ENCODE measurements at regions not wholly inside any gene's neighbourhood (a gene's known extent, or its start where the extent isn't known, plus 50 kb on each side); places are given as distances from the start of the nearest gene placed in this dataset.
"Not testable (repeated sequence)": the region's sequence is repeated elsewhere in the genome, so short reads cannot be mapped to it uniquely, and the experiment has no call there.

- DNase-seq (ENCODE audit: low read depth in 4 of 4, low spot score in 3 of 4) = no peak
Measured at GRCh38 chr17:71527311-71527710, 593.5 kb upstream of the SOX9 start.

DNA sequence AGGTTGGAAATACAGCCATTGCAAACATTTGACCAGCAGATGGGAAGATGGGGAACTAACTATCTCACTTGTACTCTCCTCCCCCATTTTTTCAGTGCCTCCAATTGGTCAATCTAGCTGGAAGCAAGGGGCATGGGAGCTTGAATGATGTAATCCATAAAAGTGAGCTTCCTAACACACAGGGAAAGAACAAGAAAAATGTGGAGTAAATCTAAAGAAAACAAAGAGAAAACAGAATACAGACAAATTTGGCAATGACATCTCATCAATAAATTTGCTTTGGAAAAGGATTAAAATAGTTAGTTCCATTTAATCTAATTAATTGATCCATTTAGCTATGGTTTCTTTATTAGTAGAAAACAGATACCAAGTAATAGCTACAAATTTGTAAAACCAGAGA, 592.6 kb upstream of the SOX9 start:
- no peak for DNase-seq (ENCODE audit: low read depth in 4 of 4, low spot score in 3 of 4)

GRCh38 chr17:71530248-71530647, 590.6 kb upstream of the SOX9 start:
- DNase-seq (ENCODE audit: low read depth in 4 of 4, low spot score in 3 of 4) = no peak

DNA sequence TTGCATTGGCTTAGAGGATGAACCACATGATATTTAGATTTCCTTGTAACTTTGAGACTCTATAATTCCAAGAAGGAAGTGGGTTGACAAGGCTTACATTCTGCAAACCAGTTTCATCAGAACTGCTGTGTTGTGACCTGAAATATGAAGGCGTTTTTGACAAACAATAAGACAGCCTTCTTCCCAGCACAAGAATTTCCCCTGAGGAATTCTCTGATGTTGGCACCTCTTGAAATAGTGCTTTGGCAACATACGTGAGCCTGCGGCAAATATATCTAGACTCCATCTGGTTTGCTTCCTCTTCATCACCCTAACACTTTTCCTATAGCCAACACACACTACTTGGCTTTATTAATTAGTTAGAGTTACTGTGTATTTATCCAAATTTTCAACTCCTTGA, 585.5 kb upstream of the SOX9 start:
- DNase-seq (ENCODE audit: low read depth in 4 of 4, low spot score in 3 of 4) = no peak

- no peak for DNase-seq (ENCODE audit: low read depth in 4 of 4, low spot score in 3 of 4)
Measured at GRCh38 chr17:71546419-71546818, 574.4 kb upstream of the SOX9 start.

DNA sequence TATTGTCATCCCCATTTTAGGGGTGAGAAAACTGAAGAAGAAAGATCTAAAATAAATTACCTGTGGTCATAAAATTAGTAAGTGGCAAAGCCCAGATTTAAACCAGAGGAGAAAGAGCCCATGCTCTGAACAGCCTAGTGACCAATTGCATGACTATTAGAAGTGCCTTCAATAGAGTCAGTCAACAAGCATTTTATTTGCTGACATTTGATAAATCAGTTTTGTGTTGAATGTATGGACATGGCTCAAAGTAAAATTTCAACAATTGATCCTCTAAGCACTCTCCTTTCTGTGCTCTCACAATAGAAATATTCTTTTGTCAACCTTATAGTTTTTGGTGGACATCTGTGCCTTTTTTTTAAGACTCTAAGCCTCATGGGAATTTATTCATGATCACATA, 572.9 kb upstream of the SOX9 start:
- no peak for DNase-seq (ENCODE audit: low read depth in 4 of 4, low spot score in 3 of 4)

GRCh38 chr17:71548540-71549190, 572.2 kb upstream of the SOX9 start:
- DNase-seq (ENCODE audit: low read depth in 4 of 4, low spot score in 3 of 4) = no peak

GRCh38 chr17:71550675-71551074, 570.1 kb upstream of the SOX9 start:
- DNase-seq (ENCODE audit: low read depth in 4 of 4, low spot score in 3 of 4) = no peak

DNA sequence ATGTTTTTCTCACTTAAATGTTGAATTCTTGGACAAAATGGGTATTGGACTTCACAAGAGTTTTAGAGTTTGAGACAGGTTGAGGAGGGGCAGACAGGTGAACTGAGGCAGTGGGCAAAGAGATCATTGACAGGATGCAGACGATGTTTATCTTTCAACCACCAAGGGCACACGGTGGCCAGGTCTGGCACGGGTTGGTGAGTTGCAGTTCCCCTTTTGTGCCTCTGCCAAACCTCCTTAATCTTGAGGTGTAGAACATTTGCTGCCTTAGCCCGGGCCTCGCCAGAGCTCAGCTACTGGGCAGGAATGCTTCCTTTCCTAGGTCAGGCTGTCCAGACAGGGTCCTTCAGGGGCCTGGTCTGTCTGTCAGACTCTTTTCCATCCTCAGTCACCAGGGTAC, 567.4 kb upstream of the SOX9 start:
- no peak for DNase-seq (ENCODE audit: low read depth in 4 of 4, low spot score in 3 of 4)

- no peak for DNase-seq (ENCODE audit: low read depth in 4 of 4, low spot score in 3 of 4)
Measured at GRCh38 chr17:71558901-71559300, 561.9 kb upstream of the SOX9 start.

GRCh38 chr17:71572343-71572742, 548.5 kb upstream of the SOX9 start:
- no peak for DNase-seq (ENCODE audit: low read depth in 4 of 4, low spot score in 3 of 4)

GRCh38 chr17:71578446-71578845, 542.4 kb upstream of the SOX9 start:
- DNase-seq (ENCODE audit: low read depth in 4 of 4, low spot score in 3 of 4) = no peak

DNA sequence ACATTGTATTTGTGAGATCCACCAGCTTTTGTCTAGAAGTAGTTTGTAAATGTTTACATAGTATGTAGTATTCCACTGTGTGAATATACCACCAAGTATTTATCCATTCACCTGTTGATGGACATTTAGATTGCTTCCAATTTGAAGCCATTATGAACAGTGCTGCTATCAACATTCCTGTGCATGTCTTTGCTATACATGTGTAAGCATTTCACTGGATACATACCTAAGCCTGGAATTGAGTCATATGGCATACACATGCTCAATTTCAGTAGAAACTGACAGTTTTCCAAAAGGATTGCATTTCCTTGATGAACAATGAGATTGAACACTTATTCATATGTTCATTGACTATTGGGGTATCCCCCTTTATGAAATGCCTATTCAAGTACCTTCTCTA, 540.6 kb upstream of the SOX9 start:
- DNase-seq (ENCODE audit: low read depth in 4 of 4, low spot score in 3 of 4) = no peak

GRCh38 chr17:71585540-71585939, 535.3 kb upstream of the SOX9 start:
- no peak for DNase-seq (ENCODE audit: low read depth in 4 of 4, low spot score in 3 of 4)

DNA sequence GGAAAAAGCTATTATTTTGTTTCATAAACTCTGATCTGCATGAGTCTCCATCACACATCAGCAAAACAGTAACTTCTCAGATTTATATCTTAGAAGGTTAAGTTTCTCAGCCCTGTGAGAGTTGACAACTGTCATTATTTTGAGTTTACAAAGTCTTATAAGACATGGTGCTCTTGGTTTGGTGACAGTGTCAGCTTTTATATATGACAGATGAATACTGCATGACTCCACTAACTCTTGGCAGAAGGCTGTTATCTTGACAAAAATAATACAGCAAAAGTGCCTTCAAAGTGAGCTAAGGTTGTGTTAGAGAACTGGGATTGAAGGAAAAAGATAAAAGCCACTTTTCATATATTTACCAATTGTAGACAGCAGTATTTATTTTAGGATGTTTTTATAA, 528.4 kb upstream of the SOX9 start:
- no peak for DNase-seq (ENCODE audit: low read depth in 4 of 4, low spot score in 3 of 4)

DNA sequence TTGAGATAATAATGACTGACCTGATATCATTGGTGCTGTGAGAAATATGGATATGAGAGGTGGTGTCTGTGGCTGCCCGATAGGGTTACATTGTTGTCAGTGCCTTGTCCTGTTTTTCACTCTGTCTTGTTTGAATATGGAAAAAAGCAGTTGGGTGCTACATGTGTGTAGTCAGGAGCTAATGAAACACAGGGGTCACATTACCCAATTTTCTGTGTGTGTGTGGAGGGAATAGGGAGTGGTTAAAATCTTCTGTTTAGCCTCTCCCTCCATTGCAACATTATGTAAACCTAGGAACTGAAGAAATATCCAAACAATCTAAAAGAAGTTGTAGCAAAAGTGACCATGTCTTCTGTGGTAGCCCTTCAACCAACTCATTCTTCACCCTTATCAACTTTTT, 527.7 kb upstream of the SOX9 start:
- no peak for DNase-seq (ENCODE audit: low read depth in 4 of 4, low spot score in 3 of 4)

DNA sequence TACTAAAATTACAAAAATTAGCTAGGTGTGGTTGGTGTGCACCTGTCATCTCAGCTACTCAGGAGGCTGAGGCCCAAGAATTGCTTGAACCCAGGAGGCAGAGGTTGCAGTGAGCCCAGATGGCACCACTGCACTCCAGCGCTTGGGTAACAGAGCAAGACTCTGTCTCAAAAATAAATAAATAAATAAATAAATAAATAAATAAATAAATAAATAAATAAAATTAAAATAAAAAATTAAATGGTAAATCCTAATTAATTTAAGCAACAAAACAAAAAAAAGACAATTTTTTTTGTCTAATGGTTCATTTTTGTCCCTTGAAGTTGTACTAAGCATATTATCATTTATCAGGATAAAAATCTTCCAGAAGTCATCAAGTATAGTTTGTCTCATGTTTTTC, 521.2 kb upstream of the SOX9 start:
- not testable (repeated sequence) for DNase-seq (ENCODE audit: low read depth in 4 of 4, low spot score in 3 of 4)

- DNase-seq (ENCODE audit: low read depth in 4 of 4, low spot score in 3 of 4) = no peak
Measured at GRCh38 chr17:71600137-71600789, 520.6 kb upstream of the SOX9 start.

- DNase-seq (ENCODE audit: low read depth in 4 of 4, low spot score in 3 of 4) = no peak
Measured at GRCh38 chr17:71601894-71602504, 518.8 kb upstream of the SOX9 start.

DNA sequence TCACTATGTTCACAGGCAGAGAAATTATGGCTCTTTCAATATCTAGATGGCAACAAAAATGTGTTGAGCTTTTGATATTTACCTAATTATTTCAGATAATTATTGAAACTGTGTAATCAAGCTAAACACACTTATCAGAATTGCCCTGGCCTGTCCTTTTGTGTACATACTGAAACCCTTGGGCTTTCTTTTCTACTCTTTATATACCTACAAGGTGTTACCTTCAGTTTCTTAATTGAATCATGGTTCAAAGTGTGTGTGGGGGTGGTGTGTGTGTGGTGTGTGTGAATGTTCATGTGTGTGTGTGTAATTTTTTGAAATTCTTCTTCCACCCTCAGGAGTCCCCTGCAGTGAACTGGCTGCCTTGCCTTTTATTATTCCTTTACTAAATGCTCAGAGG, 506.8 kb upstream of the SOX9 start:
- no peak for DNase-seq (ENCODE audit: low read depth in 4 of 4, low spot score in 3 of 4)

- no peak for DNase-seq (ENCODE audit: low read depth in 4 of 4, low spot score in 3 of 4)
Measured at GRCh38 chr17:71615820-71616219, 505.0 kb upstream of the SOX9 start.

DNA sequence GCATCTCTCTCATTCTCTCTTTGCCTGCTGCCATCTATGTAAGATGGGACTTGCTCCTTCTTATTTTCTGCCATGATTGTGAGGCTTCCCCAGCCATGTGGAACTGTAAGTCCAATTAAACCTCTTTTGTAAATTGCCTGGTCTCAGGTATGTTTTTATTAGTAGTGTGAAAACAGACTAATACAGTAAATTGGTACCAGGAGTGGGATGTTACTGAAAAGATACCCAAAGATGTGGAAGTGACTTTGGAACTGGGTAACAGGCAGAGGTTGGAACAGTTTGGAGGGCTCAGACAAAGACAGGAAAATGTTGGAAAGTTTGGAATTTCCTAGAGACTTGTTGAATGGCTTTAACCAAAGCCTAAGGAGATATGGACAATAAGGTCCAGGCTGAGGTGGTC, 503.1 kb upstream of the SOX9 start:
- DNase-seq (ENCODE audit: low read depth in 4 of 4, low spot score in 3 of 4) = not testable (repeated sequence)

All from right renal pelvis (tissue), 4 donors.